NCI-H146 (cell line): ENCODE measurements at regions not wholly inside any gene's neighbourhood (a gene's known extent, or its start where the extent isn't known, plus 50 kb on each side); places are given as distances from the start of the nearest gene placed in this dataset.
"Not testable (repeated sequence)": the region's sequence is repeated elsewhere in the genome, so short reads cannot be mapped to it uniquely, and the experiment has no call there.

Source experiments
- DNase-seq: peaks from one replicate; lab custom pipeline; 2025; lab: John Stamatoyannopoulos, UW

DNA sequence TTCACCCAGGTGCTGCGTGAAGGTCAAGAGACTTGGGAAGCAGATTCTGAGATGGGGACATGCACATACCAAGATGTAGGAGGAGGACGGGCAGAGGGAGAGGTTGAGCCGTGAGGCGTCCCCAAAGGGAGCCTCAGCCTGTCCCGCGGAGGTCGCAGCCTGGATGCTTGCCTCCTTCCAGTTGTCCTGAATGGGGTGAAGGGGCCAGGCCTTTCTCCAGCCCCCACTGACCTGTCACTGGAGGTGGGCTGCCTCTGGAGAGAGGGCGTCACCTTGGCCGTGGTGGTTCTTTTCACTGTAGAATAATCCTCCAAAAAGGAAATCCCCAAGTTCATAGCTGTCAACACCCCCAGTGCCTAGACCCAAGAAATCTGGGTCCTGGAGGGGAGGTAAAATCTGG is 283.0 kb upstream of the VSTM2A start:
- DNase-seq, result no peak

GRCh38 chr7:54260941-54261371 is 281.2 kb upstream of the VSTM2A start:
- no peak for DNase-seq

DNA sequence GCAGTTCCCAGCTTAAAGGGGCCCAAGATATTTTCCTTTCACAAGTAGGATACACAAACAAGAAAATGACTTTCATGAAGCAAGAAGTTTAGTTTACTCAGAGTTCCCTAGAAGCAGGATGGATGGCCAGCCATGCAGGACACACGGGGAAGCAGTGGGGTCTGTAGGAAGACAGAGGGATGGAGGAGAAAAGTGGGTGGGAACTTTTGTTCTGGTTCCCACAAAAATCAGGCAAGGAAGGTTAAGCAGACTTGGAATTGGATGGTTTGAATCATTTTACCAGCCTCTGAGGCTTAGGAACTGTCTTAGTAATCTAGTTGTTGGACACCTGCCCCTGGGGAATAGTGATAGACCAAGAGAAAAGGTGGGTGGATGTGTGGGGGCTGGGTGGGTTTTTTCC is 263.3 kb upstream of the VSTM2A start:
- DNase-seq, result no peak

GRCh38 chr7:54292171-54292925 is 249.8 kb upstream of the VSTM2A start:
- DNase-seq, result no peak

DNA sequence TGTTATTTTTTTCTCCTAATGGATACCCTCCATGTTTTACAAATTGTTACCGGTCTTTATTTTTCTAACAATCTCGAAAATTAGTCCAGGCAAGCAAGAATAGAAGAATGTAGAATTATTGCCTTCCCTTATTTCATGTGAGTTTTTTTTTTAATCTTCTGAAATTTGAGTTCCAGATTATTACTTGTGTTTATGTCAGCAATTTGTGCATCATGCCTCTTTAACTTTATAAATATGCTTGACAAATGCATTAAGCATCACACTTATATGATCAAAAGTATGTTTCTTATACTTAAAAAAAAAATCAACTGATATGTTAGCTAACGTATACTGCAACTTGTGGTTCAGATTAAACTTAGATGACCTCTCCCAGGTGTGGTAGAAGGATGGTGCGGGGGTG is 242.7 kb upstream of the VSTM2A start:
- DNase-seq, result no peak

DNA sequence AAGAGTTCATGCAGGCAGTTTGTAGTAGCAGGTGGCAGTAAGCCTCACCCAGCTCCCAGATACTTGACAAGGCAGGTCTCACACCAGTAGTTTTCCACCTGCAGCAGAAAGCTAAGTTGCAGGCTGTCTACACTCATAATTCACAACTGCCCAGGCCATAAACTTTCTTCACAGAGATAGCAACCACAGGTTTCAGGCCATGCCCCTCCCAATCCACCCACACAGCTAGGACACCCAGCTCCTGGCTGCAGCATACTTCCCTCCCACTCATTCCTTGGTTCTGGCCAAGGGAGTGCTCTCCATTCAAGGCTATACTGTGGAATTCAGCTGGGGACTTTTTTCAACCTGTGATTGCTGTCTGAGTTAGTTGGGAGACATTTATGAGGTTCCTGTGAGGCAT is 226.2 kb upstream of the VSTM2A start:
- DNase-seq, result not testable (repeated sequence)

DNA sequence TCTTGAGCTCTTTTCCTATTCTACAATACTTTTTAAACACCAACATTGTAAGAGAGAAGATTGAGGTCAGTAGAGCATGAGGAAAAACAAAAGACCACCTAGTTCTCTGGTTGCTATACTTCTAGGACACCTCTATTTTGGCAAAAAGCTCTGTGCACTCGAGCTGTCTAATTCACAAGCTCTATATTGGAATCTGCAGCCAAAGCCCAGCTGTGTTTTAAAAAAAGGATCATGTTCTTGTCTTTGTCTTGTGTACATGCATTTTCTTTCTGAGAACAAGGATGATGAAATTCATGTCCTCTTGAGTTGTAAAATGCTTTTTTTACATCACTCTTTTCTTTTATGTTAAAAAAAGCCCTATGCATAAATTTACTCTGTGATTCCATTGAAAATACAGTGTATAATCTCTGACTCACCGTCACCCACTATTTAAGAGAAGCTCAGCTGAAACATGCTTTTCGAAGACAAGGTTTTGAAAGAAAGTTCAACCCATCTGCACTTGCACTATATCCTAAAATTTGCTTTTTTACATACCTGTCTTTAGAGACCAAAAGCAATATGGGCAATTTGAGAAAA is 215.5 kb upstream of the VSTM2A start:
- no peak for DNase-seq

DNA sequence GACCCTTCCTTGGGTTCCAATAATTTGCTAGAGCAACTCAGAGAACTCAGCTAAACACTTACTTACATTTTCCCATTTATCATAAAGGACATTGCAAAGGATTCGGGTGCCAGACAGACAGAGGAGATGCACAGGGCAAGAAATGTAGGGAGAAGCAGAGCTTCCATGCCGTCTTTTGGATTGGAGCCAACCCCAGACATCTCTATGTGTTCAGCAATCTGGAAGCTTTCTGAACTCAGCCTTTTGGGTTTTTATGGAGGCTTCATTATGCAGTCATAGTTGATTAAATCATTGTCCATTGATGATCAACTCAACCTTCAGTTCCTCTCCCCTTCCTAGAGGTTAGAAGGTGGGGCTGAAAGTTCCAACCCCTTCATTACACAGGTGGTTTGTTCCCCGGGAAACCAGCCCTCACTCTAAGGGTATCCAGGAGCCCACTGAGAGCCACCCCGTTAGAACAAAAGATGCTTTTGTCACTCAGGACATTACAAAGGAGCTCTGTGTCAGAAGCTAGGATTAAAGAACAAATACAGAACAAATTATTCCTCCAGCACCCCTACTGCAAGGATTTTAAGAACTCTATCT is 211.9 kb upstream of the VSTM2A start:
- no peak for DNase-seq

DNA sequence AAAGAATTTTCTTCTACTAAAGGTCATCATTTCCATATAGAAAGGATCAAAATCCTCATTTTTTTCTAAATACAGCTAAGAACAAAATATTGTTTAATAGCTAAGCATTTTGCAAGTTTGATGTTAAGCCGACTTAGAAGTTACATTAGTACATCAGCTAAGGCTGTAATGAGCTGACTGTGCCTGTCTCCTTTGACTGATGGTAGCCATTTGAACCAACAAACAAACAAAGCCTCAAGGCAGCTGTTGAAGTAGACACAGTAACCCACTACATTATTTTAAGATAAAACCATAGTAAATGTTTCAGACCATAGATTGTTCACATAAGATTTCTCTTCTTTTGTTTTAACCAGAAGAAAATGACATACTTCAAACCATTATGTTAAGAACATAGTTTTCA is 210.9 kb upstream of the VSTM2A start:
- no peak for DNase-seq

DNA sequence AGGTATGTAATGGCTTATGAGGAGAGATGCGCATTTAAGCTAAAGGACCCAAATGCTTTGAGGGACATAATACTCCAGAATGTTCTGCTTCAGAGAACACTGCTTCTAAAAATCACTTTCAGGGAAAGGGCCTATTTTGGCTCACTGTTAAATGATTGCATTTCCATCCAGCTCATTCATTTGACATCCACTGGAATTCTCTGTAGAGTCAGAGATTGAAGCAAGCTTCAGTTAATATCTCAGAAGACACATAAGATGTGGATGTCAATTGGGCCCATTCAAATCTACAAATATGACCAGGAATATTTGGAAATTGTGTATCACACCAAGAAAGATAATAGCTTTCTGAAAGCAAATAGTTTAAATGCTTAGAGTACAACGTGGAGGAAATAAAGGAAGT is 209.9 kb upstream of the VSTM2A start:
- DNase-seq, result no peak

- DNase-seq, result no peak
These were observed 208.2 kb upstream of the VSTM2A start for GRCh38 chr7:54333952-54334351.

DNA sequence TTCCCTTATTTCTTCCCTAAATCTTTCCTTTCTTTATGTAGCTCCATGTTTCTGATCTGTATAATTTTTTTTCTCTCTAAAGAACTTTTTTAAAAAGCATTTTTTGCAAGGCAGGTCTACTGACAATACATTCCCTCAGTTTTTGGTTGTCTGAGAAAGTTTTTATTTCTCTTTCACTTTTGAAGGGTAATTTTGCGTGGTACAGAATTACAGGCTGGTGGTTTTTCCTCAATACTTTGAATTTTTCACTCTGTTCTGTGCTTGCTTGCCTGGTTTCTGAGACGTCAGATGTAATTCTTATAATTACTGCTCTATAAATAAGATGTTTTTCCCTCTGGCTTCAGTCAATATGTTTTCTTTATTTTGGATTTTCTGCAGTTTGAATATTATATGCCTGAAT is 205.4 kb upstream of the VSTM2A start:
- no peak for DNase-seq

- no peak for DNase-seq
These were observed 204.7 kb upstream of the VSTM2A start for GRCh38 chr7:54337466-54337865.

DNA sequence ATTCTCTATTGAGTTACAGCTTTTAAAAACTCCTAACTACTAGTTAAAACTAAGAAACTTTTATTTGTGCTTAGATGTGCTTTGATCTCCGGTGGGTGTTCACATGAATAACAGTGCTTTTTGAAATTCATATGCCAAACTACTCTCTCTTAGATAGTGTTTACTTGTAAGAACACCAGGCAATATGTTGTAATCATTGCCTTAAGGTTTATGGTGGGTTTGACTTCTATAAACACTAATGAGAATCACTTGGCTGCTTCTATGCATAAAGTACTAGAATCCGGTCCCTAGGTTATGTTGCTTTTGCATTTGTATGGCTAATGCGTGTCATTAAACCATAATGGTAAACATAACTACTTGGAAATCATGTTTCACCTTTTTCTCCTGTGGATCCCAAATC is 203.9 kb upstream of the VSTM2A start:
- DNase-seq, result no peak

GRCh38 chr7:54339073-54339472 is 203.1 kb upstream of the VSTM2A start:
- DNase-seq, result no peak

DNA sequence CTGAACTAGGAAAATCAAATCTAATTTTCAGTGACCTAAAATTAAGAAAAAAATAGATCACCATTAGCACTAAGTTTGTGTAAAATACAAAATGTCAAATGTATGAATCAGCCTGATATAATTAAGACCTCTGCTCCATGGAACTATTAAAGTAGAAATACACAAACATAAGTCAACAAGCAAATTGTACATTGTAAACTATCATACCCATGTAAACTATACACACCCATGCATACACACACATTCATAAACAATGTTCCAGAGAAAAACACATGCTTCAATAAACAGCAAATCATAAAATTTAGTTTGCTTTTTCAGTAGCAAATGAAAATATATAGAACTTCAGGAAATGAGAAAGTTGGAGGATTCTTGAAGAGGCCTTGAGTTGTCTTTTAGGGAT is 199.7 kb upstream of the VSTM2A start:
- DNase-seq, result no peak

DNA sequence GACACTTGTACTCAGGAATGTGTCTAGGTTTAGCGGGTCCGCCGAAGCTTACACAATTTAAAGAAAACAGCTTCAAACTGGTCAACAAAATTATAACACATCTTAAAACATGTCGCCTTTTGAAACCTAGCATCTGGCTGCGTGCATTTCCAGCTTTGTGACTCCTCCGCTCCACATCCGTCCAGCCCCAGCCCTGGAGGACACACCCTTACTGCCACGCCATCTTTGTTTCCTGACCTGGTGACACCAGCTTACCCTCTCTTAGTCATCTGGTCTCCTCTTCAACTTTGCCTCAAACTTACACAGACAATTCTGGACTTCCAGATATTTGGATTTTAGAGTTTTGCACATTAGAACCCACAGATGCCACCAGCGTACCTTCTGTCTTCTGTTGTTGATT is 198.7 kb upstream of the VSTM2A start:
- DNase-seq, result no peak

DNA sequence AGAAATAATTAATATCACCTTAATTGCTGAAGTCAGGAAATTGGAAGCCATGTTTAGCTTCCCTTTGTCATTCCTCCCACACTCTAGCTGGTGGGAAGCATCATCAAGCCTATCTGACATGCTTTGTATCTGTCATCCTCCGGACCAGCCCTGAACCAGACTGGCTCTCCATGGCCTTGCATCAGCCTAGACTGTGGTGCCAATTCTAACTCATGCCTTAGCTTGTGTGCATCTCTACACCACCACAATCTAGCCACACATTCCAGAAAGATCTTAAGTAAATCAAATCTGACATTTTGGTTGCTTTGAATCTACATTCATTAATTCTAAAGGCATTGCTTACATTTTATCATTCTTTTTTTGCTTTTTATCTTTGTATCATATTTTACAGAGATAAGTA is 196.4 kb upstream of the VSTM2A start:
- DNase-seq, result no peak

DNA sequence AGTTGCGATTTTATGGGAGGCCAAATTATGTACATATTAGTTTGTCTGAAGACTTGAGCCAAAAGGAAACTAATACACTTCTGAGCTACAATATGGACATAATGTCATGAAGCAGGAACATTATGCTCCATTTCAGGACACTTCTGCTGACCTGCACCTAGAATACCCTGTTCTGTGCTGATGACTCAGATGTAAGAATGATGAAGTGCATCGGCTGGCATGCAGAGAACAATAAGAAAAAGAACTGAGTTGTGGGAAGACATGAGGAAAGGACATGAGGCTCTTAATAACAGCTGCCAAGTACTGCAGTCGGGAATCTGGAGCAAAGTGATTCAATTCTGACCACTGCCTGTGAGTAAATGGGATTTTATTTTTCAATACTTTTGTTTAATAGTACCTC is 192.9 kb upstream of the VSTM2A start:
- no peak for DNase-seq

DNA sequence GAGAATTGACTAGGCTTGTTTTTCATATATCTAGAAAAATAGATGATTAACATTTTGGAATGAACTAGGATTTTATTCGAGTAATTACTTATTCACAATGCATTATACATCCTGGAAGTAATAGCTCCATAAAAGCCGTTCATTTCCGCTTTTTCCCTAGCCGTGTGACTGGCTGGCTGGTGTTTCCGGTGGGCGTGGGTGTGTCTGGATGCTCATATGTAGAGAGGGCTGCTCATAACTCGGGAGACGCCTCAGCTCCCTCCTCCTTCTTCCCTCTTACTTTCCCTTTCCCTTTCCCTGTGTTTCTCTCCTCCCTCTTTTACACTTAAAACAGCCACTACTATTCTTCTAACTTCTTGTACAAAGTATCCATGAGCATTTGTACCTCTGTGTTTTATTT is 187.7 kb upstream of the VSTM2A start:
- DNase-seq, result no peak

DNA sequence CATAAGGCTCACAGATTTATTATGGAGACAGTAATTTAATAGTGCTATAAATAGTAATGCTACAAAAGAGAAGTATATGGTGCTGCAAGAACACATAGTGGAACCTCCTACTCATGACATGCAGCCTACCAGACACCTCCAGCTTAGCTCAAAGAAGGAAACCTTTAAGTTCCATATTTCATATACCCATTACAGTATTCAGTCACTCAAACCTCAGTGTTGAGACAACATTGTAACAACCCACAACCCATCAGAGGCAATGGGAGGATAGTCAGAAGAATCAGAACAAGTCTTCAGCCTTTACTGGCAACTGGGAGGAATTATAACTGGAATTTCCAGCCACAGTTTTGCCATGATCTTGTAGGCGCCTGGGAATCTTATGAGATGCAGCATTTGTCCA is 186.3 kb upstream of the VSTM2A start:
- DNase-seq, result no peak

GRCh38 chr7:54360075-54360840 is 181.9 kb upstream of the VSTM2A start:
- DNase-seq, result no peak

GRCh38 chr7:54390565-54390964 is 151.6 kb upstream of the VSTM2A start:
- no peak for DNase-seq
